ENCODE measurements at regions not wholly inside any gene's neighbourhood (a gene's known extent, or its start where the extent isn't known, plus 50 kb on each side); places are given as distances from the start of the nearest gene placed in this dataset.

GRCh38 chr2:140014204-140014546 is 1234.0 kb upstream of the NXPH2 start:
- intact Hi-C loops (cut with micrococcal nuclease): no loop called here
- POLR2A ChIA-PET (ENCODE audit: unreplicated experiment): no interaction called here
- TF ChIP-seq EZH2 (IDR thresholded peaks at IDR 0.05; ENCODE audit: low read length, unreplicated experiment) (no peak), EZH2phosphoT487 (IDR thresholded peaks at IDR 0.05; ENCODE audit: borderline replicate concordance, low read length) (no peak)
- TF ChIP-seq, protein P1, sequence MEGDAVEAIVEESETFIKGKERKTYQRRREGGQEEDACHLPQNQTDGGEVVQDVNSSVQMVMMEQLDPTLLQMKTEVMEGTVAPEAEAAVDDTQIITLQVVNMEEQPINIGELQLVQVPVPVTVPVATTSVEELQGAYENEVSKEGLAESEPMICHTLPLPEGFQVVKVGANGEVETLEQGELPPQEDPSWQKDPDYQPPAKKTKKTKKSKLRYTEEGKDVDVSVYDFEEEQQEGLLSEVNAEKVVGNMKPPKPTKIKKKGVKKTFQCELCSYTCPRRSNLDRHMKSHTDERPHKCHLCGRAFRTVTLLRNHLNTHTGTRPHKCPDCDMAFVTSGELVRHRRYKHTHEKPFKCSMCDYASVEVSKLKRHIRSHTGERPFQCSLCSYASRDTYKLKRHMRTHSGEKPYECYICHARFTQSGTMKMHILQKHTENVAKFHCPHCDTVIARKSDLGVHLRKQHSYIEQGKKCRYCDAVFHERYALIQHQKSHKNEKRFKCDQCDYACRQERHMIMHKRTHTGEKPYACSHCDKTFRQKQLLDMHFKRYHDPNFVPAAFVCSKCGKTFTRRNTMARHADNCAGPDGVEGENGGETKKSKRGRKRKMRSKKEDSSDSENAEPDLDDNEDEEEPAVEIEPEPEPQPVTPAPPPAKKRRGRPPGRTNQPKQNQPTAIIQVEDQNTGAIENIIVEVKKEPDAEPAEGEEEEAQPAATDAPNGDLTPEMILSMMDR (conservative IDR thresholded peaks at IDR 0.05; ENCODE audit: low read depth, low read length): no peak

GRCh38 chr2:140013545-140014203 is 1233.5 kb upstream of the NXPH2 start:
- DNase-seq (peak; percentile 19), ATAC-seq (no peak)
- H3K27ac ChIP-seq (ENCODE audit: low read length): no peak overlapping the region
- TF ChIP-seq, protein P1 (conservative IDR thresholded peaks at IDR 0.05; ENCODE audit: low read depth, low read length): no peak
- TF ChIP-seq EZH2phosphoT487 (IDR thresholded peaks at IDR 0.05; ENCODE audit: borderline replicate concordance, low read length) (no peak), EZH2 (IDR thresholded peaks at IDR 0.05; ENCODE audit: low read length, unreplicated experiment) (no peak)
- H3K4me2 ChIP-seq (ENCODE audit: low read length): no peak overlapping the region
- H3K4me3 ChIP-seq (ENCODE audit: low read length): no peak overlapping the region
- ChIA-PET POLR2A (ENCODE audit: unreplicated experiment) (no interaction called here), CTCF (no interaction called here)
- no peak overlapping the region for H3K9ac ChIP-seq (ENCODE audit: low read length)
- H3K79me2 ChIP-seq (ENCODE audit: low read length): no peaks in the 10 kb centered on the region
- no peaks in the 10 kb centered on the region for H4K20me1 ChIP-seq (ENCODE audit: low read length)
- H3K27me3 ChIP-seq (ENCODE audit: low read length): no peaks in the 10 kb centered on the region
- H3K36me3 ChIP-seq (ENCODE audit: low read depth, low read length): no peaks in the 10 kb centered on the region
- BruUV-seq (replicated peaks): no TSS peak
- intact Hi-C loops (cut with micrococcal nuclease): no loop called here
- H3K9me3 ChIP-seq (ENCODE audit: low read length): no peaks in the 10 kb centered on the region
- no peak overlapping the region for H2AFZ ChIP-seq (ENCODE audit: low read length)
- H3F3A ChIP-seq (ENCODE audit: low read length, unreplicated experiment): no peaks in the 10 kb centered on the region
- no peaks in the 10 kb centered on the region for H3K4me1 ChIP-seq (ENCODE audit: insufficient read depth, low read length)
- H3K9me2 ChIP-seq (replicated peaks; ENCODE audit: low read length): no peaks in the 10 kb centered on the region

More at GRCh38 chr2:140014204-140014546, 1234.0 kb upstream of the NXPH2 start:
- CTCF ChIA-PET: no interaction called here
- Histone ChIP-seq H3K4me3 (ENCODE audit: low read length) (no peak overlapping the region), H3F3A (ENCODE audit: low read length, unreplicated experiment) (no peaks in the 10 kb centered on the region), H3K9ac (ENCODE audit: low read length) (no peak overlapping the region), H3K27ac (ENCODE audit: low read length) (no peak overlapping the region), H3K4me2 (ENCODE audit: low read length) (no peak overlapping the region), H3K9me2 (replicated peaks; ENCODE audit: low read length) (no peaks in the 10 kb centered on the region), H3K36me3 (ENCODE audit: low read depth, low read length) (no peaks in the 10 kb centered on the region), H3K9me3 (ENCODE audit: low read length) (no peaks in the 10 kb centered on the region), H2AFZ (ENCODE audit: low read length) (no peak overlapping the region), H3K4me1 (ENCODE audit: insufficient read depth, low read length) (no peaks in the 10 kb centered on the region), H4K20me1 (ENCODE audit: low read length) (no peaks in the 10 kb centered on the region), H3K27me3 (ENCODE audit: low read length) (no peaks in the 10 kb centered on the region), H3K79me2 (ENCODE audit: low read length) (no peaks in the 10 kb centered on the region)
- no TSS peak for BruUV-seq (replicated peaks)
- ATAC-seq (no peak), DNase-seq (no peak)

DNA sequence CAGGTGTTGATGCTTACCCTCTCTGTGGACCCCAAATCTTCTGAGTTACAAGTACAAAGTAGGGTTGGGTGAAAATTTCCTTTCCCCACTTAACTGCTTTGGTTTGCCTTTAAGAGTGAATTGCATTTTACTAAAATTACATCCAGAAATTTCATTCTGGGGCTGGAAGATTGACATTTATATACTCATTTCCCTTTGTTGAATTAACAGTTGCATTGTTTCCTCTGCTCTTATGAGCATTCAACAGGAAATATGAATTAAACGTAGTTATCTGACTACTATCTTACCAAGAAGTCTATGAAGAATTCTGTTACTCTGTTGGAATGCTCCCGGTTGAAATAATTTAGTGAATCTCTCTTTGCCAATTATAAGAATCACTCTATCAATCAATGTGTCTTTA is 1231.1 kb upstream of the NXPH2 start:
- CTCF ChIA-PET: no interaction called here
- intact Hi-C loops (cut with micrococcal nuclease): no loop called here

More for the DNA sequence above, 1231.1 kb upstream of the NXPH2 start:
- DNase-seq (no peak), ATAC-seq (no peak)
- H3K79me2 ChIP-seq (ENCODE audit: low read length): no peaks in the 10 kb centered on the region
- no peaks in the 10 kb centered on the region for H4K20me1 ChIP-seq (ENCODE audit: low read length)
- H3K4me3 ChIP-seq (ENCODE audit: low read length): no peak overlapping the region
- BruUV-seq (replicated peaks): no TSS peak
- no peaks in the 10 kb centered on the region for H3K9me3 ChIP-seq (ENCODE audit: low read length)
- TF ChIP-seq, protein P1 (conservative IDR thresholded peaks at IDR 0.05; ENCODE audit: low read depth, low read length): no peak
- no peak for TF ChIP-seq EZH2 (IDR thresholded peaks at IDR 0.05; ENCODE audit: low read length, unreplicated experiment)
- no peak for TF ChIP-seq EZH2phosphoT487 (IDR thresholded peaks at IDR 0.05; ENCODE audit: borderline replicate concordance, low read length)
- no peak overlapping the region for H2AFZ ChIP-seq (ENCODE audit: low read length)
- no peak overlapping the region for H3K27ac ChIP-seq (ENCODE audit: low read length)
- no peaks in the 10 kb centered on the region for H3K27me3 ChIP-seq (ENCODE audit: low read length)
- no peaks in the 10 kb centered on the region for H3K36me3 ChIP-seq (ENCODE audit: low read depth, low read length)
- H3F3A ChIP-seq (ENCODE audit: low read length, unreplicated experiment): no peaks in the 10 kb centered on the region
- H3K4me2 ChIP-seq (ENCODE audit: low read length): no peak overlapping the region
- POLR2A ChIA-PET (ENCODE audit: unreplicated experiment): no interaction called here
- no peaks in the 10 kb centered on the region for H3K9me2 ChIP-seq (replicated peaks; ENCODE audit: low read length)
- H3K9ac ChIP-seq (ENCODE audit: low read length): no peak overlapping the region
- H3K4me1 ChIP-seq (ENCODE audit: insufficient read depth, low read length): no peaks in the 10 kb centered on the region
